ENCODE measurements at regions not wholly inside any gene's neighbourhood (a gene's known extent, or its start where the extent isn't known, plus 50 kb on each side); places are given as distances from the start of the nearest gene placed in this dataset.
"Not testable (repeated sequence)": the region's sequence is repeated elsewhere in the genome, so short reads cannot be mapped to it uniquely, and the experiment has no call there.

GRCh38 chr13:62489731-62490130, 1074.1 kb upstream of the PCDH20 start:
- DNase-seq: no peak

GRCh38 chr13:62483774-62484173, 1068.1 kb upstream of the PCDH20 start:
- DNase-seq: no peak

GRCh38 chr13:62482351-62482750, 1066.7 kb upstream of the PCDH20 start:
- no peak for DNase-seq

GRCh38 chr13:62473944-62474237, 1058.2 kb upstream of the PCDH20 start:
- no peak for DNase-seq

GRCh38 chr13:62473190-62473943, 1057.7 kb upstream of the PCDH20 start:
- no peak for DNase-seq

GRCh38 chr13:62453761-62454160, 1038.1 kb upstream of the PCDH20 start:
- DNase-seq: no peak

GRCh38 chr13:62450759-62451158, 1035.1 kb upstream of the PCDH20 start:
- no peak for DNase-seq

GRCh38 chr13:62447771-62448382, 1032.2 kb upstream of the PCDH20 start:
- DNase-seq: not testable (repeated sequence)

GRCh38 chr13:62444805-62445204, 1029.2 kb upstream of the PCDH20 start:
- no peak for DNase-seq

GRCh38 chr13:62434081-62434480, 1018.4 kb upstream of the PCDH20 start:
- DNase-seq: no peak

GRCh38 chr13:62433660-62434059, 1018.0 kb upstream of the PCDH20 start:
- no peak for DNase-seq

GRCh38 chr13:62432906-62433305, 1017.3 kb upstream of the PCDH20 start:
- DNase-seq: no peak

- DNase-seq: no peak
Observed at GRCh38 chr13:62432295-62432694, 1016.6 kb upstream of the PCDH20 start.

GRCh38 chr13:62431852-62432251, 1016.2 kb upstream of the PCDH20 start:
- DNase-seq: no peak

- no peak for DNase-seq
Observed at GRCh38 chr13:62418872-62419271, 1003.2 kb upstream of the PCDH20 start.

GRCh38 chr13:62418376-62418775, 1002.7 kb upstream of the PCDH20 start:
- no peak for DNase-seq

GRCh38 chr13:62407871-62408270, 992.2 kb upstream of the PCDH20 start:
- DNase-seq: no peak

GRCh38 chr13:62388515-62388914, 972.9 kb upstream of the PCDH20 start:
- DNase-seq: no peak

- no peak for DNase-seq
Observed at GRCh38 chr13:62387647-62388046, 972.0 kb upstream of the PCDH20 start.

GRCh38 chr13:62379241-62379640, 963.6 kb upstream of the PCDH20 start:
- DNase-seq: not testable (repeated sequence)

- DNase-seq: no peak
Observed at GRCh38 chr13:62377838-62378237, 962.2 kb upstream of the PCDH20 start.

GRCh38 chr13:62375653-62376052, 960.0 kb upstream of the PCDH20 start:
- no peak for DNase-seq

GRCh38 chr13:62371737-62372136, 956.1 kb upstream of the PCDH20 start:
- no peak for DNase-seq

- DNase-seq: not testable (repeated sequence)
Observed at GRCh38 chr13:62367971-62368370, 952.3 kb upstream of the PCDH20 start.

GRCh38 chr13:62360609-62361008, 945.0 kb upstream of the PCDH20 start:
- DNase-seq: no peak
